ENCODE measurements at regions not wholly inside any gene's neighbourhood (a gene's known extent, or its start where the extent isn't known, plus 50 kb on each side); places are given as distances from the start of the nearest gene placed in this dataset.

DNA sequence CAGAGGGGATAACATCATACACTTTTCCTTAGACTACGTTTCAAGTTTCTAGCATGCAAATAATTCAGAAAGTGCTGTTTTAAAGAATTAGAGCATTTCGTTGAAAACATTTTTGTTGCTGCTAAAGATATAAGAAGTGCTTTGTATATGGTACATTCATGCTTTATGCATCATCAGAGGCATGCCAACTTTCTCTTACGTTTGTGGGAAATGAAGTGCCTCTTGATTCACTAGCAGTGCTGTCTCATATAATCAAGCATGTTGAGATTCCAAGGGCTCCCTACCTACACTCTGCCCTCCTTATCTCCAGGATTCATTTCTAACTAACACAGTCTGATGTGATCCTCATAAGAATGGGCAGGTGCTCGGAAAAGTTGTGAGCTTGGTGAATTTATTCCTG lies 748.6 kb upstream of the DDX18 start:
- no peak for TF ChIP-seq EZH2phosphoT487 (conservative IDR thresholded peaks at IDR 0.05; ENCODE audit: low read length)
- TF ChIP-seq, protein P1, sequence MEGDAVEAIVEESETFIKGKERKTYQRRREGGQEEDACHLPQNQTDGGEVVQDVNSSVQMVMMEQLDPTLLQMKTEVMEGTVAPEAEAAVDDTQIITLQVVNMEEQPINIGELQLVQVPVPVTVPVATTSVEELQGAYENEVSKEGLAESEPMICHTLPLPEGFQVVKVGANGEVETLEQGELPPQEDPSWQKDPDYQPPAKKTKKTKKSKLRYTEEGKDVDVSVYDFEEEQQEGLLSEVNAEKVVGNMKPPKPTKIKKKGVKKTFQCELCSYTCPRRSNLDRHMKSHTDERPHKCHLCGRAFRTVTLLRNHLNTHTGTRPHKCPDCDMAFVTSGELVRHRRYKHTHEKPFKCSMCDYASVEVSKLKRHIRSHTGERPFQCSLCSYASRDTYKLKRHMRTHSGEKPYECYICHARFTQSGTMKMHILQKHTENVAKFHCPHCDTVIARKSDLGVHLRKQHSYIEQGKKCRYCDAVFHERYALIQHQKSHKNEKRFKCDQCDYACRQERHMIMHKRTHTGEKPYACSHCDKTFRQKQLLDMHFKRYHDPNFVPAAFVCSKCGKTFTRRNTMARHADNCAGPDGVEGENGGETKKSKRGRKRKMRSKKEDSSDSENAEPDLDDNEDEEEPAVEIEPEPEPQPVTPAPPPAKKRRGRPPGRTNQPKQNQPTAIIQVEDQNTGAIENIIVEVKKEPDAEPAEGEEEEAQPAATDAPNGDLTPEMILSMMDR (IDR thresholded peaks at IDR 0.05; ENCODE audit: insufficient read depth, low read length, poor library complexity, severe bottlenecking): no peak
- no peaks in the 10 kb centered on the region for H3K79me2 ChIP-seq (ENCODE audit: insufficient read depth, low read length)
- H4K20me1 ChIP-seq (ENCODE audit: low read depth, low read length): no peaks in the 10 kb centered on the region
- H3K27ac ChIP-seq (ENCODE audit: low read depth, low read length): no peak overlapping the region
- H3K4me2 ChIP-seq (ENCODE audit: low read depth, low read length, poor library complexity, severe bottlenecking): no peak overlapping the region
- H3K9me3 ChIP-seq (ENCODE audit: insufficient read depth, low read length): no peaks in the 10 kb centered on the region; the same call in 1 of the 2 replicates
- no peaks in the 10 kb centered on the region for H3F3A ChIP-seq (ENCODE audit: insufficient read depth)
- H3K36me3 ChIP-seq (ENCODE audit: low read length): no peaks in the 10 kb centered on the region
- no peaks in the 10 kb centered on the region for H3K9me2 ChIP-seq (replicated peaks; ENCODE audit: insufficient read depth, low read length)
- no peaks in the 10 kb centered on the region for H3K27me3 ChIP-seq (ENCODE audit: low read length)
- H3K4me3 ChIP-seq (ENCODE audit: insufficient read depth, low read length, poor library complexity, severe bottlenecking): no peak overlapping the region
- H2AFZ ChIP-seq (ENCODE audit: low read depth, low read length, severe bottlenecking): no peak overlapping the region
- H3K9ac ChIP-seq (ENCODE audit: low read length): no peak overlapping the region

DNA sequence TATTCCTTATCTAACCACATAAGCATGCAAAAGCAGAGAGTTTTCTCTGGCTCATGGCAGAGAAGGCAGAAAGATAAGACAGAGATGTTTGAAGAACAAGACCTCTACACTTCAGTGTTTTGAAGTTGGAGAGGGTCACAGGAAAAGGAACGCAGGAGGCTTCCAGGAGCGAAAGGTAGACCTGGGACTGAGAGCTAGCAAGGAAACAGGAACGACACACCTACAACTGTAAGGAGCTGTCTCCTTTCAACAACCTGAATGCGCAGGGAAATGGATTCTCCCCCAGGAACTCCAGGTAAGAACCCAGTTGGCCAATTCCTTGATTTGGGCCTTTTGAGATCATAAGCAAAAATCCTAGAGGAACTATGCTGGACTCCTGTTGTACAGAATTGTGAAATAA lies 746.6 kb upstream of the DDX18 start:
- TF ChIP-seq EZH2phosphoT487 (conservative IDR thresholded peaks at IDR 0.05; ENCODE audit: low read length): no peak
- TF ChIP-seq, protein P1 (IDR thresholded peaks at IDR 0.05; ENCODE audit: insufficient read depth, low read length, poor library complexity, severe bottlenecking): no peak
- Histone ChIP-seq H2AFZ (ENCODE audit: low read depth, low read length, severe bottlenecking) (no peak overlapping the region), H4K20me1 (ENCODE audit: low read depth, low read length) (no peaks in the 10 kb centered on the region)

DNA sequence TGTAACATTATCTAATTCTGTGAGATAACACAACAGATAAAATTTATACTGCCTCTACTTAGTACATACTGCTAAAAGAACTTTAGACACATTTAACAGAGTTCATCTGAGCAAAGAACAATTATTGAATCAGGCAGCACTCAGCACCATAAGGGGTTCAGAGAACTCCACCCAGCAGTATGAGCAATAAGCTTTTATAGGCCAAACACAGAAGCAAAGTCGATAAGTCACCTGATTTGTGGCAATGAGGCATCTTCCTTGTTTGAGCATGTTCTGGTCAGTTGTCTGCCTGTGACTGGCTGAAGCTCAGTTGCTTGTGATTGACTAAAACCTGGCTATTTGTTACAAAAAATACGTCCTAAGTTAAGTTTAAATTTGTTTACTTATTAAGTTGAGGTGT lies 746.1 kb upstream of the DDX18 start:
- Histone ChIP-seq H3K4me3 (ENCODE audit: insufficient read depth, low read length, poor library complexity, severe bottlenecking) (no peak overlapping the region), H3K27me3 (ENCODE audit: low read length) (no peaks in the 10 kb centered on the region), H3K27ac (ENCODE audit: low read depth, low read length) (no peak overlapping the region), H4K20me1 (ENCODE audit: low read depth, low read length) (no peaks in the 10 kb centered on the region), H3K9me3 (ENCODE audit: insufficient read depth, low read length) (no peaks in the 10 kb centered on the region; the same call in 1 of the 2 replicates), H3K79me2 (ENCODE audit: insufficient read depth, low read length) (no peaks in the 10 kb centered on the region), H3K4me2 (ENCODE audit: low read depth, low read length, poor library complexity, severe bottlenecking) (no peak overlapping the region), H3K9me2 (replicated peaks; ENCODE audit: insufficient read depth, low read length) (no peaks in the 10 kb centered on the region), H3K9ac (ENCODE audit: low read length) (no peak overlapping the region), H3K36me3 (ENCODE audit: low read length) (no peaks in the 10 kb centered on the region), H3F3A (ENCODE audit: insufficient read depth) (no peaks in the 10 kb centered on the region), H2AFZ (ENCODE audit: low read depth, low read length, severe bottlenecking) (no peak overlapping the region)
- no peak for TF ChIP-seq EZH2phosphoT487 (conservative IDR thresholded peaks at IDR 0.05; ENCODE audit: low read length)
- TF ChIP-seq, protein P1 (IDR thresholded peaks at IDR 0.05; ENCODE audit: insufficient read depth, low read length, poor library complexity, severe bottlenecking): no peak

More for the DNA sequence above, 746.6 kb upstream of the DDX18 start:
- Histone ChIP-seq H3K4me3 (ENCODE audit: insufficient read depth, low read length, poor library complexity, severe bottlenecking) (no peak overlapping the region), H3K27me3 (ENCODE audit: low read length) (no peaks in the 10 kb centered on the region), H3K27ac (ENCODE audit: low read depth, low read length) (no peak overlapping the region), H3F3A (ENCODE audit: insufficient read depth) (no peaks in the 10 kb centered on the region), H3K9me2 (replicated peaks; ENCODE audit: insufficient read depth, low read length) (no peaks in the 10 kb centered on the region), H3K9me3 (ENCODE audit: insufficient read depth, low read length) (no peaks in the 10 kb centered on the region; the same call in 1 of the 2 replicates), H3K4me2 (ENCODE audit: low read depth, low read length, poor library complexity, severe bottlenecking) (no peak overlapping the region), H3K36me3 (ENCODE audit: low read length) (no peaks in the 10 kb centered on the region), H3K79me2 (ENCODE audit: insufficient read depth, low read length) (no peaks in the 10 kb centered on the region), H3K9ac (ENCODE audit: low read length) (no peak overlapping the region)
